Stimulated activated CD4-positive, alpha-beta T cell treated with anti-CD3 and anti-CD28 coated beads, Interleukin-1b, Interleukin-23, amount 100 ng/mL, for 24 hours (primary cell): ENCODE measurements at regions not wholly inside any gene's neighbourhood (a gene's known extent, or its start where the extent isn't known, plus 50 kb on each side); places are given as distances from the start of the nearest gene placed in this dataset.

ENCODE experiments used
- DNase-seq, 4 experiments: peaks; one replicate each; pipeline ENCODE4 v3.0.0-alpha.2; 2020; ENCODE audit warnings: low read depth in 4 of 4, low spot score in 1 of 4

DNA sequence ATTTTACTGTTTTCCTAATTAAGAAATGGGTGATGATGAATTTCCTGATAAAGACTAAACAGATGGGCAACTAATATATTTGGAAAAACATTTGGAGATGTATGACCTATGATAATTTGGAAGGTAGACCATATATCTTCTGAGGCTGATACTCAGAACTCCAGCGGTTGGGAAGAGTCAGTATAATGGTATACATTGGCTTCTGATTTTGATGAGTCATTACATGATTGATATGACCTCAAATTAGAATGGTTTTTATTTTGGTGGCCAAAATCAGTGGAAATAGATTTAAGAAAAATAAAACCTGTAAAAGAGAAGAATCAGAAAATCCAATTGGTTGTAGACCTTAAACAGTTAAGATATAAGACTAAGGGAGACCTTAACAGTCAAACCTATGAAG, 496.4 kb upstream of the ALCAM start:
- DNase-seq: no peak

DNA sequence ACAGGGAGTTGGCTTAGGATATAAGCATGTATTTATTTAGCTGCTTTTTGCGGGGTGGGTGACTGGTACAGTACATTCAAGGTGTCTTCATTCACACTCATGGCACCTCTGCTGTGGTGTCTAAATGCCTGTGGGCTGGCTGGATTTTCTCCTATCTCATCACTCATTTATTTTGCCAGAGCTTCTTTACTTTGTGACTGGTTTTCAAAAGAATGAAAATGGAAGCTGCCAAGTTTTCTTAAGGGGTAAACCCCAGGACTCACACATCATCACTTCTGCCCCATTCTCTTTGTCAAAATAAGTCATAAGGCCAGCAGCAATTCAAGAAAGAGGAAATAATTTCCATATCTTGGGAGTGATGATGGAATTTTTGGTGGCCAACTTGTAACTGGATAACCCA, 493.4 kb upstream of the ALCAM start:
- no peak for DNase-seq

DNA sequence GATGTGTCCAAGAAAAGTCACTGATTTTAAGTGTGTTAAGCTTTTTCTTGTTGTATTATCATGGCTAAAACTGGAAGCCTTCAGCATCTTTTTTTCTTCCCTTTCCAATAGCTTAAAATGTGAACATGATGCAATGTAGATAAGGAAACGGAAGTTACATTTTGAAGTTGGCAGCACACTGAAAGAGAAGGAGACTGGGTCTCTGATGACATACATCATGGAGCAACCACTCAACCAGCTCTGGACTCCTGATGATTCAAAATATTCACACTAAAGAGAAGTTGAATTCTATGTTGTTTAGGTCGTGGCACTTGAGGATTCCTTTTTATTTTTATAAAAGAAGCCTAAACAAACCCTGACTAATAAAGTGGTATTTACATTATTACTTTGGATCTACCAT, 488.3 kb upstream of the ALCAM start:
- DNase-seq: no peak

DNA sequence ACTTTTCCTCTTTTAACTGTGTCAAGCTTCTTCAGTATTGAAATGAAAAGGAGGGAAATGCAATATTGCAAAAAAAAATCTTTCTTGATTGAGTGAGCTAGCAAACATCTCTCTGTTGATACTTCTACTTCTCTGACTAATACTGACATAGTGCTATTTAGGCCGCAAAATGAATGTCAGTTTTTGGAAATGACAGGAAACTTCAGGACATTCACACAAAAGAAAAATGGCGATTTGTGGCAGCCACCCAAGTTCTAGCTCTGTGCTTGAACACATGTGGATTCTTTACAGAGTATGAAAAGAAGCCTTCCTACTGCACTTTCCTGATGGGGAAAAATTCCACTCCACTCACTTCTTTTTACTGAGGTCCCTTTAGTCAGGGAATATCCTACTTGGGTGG, 486.8 kb upstream of the ALCAM start:
- no peak for DNase-seq

DNA sequence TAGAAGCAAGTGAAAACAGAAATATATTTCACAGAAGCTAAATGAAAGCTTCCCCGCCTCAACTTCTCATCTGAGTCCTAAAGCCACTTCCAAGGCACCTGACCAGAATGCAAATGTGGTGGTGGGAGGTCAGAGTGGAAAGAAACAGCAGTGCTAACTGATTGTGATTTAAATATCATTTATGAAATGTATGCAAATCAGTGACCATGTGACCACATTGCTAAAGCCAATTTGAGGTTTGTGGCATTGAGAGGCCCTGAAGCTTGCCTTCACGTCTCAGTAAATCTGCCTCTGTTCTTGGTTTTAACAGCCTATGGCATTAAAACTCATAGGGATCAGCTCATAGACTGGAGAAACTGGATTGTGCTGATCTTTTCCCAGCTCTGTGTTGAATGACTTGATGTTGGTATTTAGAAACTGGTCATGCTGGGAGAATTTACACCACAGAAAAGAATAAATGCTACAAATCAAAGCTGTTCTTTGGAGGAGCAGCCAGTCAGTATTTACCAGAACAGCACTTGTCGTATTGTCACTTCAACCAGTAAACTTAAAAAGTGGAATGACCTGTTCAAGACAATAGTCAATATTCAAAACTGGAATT, 481.4 kb upstream of the ALCAM start:
- no peak for DNase-seq

DNA sequence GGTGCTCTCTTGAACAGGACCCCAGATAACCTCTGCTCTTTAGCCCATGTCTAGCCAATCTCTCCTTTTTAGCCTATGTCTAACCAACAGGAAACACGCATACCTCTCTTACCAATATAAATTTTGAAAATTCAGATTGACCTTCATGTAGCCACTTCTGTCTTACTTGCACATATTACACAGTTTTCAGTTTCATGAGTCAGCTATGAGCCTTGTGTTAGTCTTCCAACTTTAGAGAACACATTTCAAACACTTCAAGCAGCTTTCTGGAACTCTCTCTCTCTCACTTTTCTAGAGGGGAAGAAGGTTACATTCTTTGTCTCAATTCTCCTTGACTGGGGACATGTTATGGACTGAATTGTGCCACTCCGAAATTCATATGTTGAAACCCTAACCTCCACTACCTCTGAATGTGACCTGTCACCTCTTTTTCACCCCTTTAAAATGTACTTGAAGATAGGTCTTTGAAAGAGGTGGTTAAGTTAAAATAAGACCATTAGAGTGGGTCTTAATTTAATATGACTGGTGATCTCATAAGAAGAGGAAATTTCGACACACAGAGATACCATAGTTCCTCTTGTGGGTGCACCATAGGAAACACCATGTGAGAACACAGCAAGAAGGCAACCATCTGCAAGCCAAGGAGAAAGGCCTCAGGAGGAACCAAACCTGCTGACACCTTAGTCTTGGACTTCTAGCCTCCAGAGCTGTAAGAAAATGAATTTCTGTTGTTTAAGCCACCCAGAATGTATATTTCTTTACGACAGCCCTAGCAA, 480.3 kb upstream of the ALCAM start:
- no peak for DNase-seq

DNA sequence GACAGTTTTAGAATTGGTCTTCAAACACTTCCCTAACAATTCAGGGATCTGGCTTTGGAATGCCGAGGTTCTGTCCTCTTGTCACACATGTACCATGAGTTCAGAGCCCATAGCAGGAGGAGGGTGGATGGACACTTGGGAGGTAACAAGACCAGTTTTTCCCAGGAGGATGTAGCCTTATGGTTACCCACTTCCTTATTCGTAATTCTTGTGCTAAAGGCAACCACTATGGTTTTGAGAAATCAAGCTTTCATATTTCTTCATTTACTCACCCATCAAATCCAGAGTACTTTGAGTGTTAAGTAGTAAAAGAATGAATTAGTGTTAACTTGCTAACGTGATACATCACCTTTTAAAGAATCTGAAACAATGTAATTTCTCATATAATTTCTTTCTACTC, 479.6 kb upstream of the ALCAM start:
- no peak for DNase-seq

DNA sequence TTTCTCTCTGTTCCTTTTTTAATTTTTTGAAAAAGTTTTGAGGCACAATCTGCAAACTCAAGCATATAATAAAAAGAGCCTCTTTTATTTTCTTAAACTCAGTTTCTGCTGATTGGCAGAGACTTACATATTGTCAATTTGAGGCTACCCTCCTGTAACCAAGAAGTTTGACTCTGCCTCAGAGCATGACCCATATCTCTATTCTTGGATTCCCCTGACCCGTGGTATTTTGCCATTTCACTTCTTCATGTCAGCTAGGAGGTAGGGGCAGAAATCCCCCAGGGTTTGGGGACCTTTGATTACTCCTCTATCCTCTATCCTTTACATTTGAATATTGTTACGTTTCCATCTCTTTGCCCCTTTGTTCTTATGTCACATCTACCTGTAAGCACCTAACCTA, 479.1 kb upstream of the ALCAM start:
- no peak for DNase-seq

DNA sequence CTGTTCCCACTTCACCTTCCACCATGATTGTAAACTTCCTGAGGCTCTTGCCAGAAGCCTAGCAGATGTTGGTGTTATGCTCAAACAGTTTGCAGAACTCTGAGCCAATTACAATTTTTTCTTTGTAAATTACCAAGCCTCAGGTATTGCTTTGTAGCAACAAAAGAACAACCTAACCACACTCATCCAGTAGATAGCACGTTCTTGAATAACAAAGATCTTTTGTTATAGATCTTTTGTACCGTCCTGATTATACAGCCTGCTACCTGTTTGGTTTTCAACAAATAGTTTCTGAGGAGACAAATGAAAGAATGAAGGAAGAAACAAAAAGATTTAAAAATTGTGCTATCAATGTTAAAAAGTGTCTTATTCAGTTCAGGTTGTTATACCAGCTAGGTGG, 474.7 kb upstream of the ALCAM start:
- DNase-seq: no peak

DNA sequence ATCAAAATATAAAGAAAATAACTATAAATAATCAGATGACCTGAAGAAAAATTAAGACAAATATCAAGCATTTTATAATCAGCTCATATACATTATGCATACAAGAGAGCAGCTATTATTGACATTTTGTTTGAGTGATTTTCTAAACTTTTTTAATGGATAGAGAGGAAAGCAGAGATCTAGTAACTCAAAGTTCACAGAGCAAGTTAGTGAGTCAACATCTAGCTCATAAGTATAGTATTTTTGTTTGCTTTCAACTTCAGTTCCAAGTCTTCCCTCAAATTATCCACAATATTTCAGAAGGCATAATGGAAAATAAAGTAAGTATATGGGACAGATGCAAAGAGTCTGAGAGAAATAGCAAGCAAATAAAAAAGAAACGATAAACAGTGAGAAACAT, 470.1 kb upstream of the ALCAM start:
- no peak for DNase-seq

DNA sequence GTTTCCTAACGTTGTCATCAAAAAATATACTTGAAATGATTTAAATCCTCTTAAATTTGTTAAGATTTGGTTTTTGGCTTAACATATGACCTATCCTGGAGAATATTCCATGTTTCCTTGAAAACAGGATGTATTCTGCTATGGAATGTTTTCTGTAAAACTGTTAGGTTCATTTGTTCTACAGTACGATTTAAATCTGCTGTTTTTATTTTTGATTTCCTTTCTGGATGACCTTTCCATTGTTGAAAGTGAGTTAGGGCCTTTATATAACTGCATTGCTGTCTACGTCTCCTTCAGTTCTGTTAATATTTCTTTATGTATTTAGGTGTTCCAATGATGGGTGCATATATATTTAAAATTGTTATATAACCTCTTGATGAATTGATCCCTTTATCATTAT, 465.3 kb upstream of the ALCAM start:
- no peak for DNase-seq

DNA sequence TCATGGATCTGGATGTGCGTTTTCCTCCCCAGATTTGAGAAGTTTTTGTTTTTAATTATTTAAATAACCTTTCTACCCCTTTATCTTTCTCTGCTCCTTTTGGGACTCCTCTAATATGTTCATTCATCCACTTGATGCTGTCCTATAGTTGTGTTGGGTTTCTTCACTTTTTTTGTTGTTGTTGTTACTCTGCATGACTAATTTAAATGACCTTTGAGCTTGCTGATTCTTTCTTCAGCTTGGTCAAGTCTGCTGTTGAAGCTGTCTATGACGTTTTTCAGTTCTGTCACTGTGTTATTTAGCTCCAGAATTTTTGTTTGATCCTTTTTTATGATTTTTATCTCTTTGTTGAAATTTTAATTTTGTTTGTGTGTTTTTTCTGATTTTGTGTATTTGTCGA, 463.6 kb upstream of the ALCAM start:
- no peak for DNase-seq

DNA sequence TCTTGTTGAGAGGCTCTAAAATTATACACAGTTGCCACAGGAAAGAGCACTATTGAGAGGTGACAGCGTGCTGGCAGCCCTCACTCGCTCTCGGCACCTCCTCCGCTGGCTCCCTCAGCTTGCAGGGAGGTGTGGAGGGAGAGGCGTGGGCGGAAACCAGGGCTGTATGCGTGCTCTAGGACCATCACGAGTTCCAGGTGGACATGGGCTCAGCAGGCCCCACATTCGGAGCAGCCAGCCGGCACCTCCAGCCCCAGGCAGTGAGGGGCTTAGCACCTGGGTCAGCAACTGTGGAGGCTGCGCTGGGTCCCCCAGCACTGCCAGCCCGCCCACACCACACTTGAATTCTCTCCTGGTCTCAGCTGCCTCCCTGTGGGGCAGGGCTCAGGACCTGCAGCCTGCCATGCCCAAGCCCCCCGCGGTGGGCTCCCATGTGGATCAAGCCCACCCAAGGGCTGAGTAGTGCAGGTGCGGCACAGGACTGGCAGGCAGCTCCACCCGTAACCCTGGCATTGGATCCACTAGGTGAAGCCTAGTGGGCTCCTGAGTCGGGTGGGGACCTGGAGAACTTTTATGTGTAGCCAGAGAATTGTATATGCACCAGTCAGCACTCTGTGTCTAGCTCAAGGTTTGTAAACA, 460.6 kb upstream of the ALCAM start:
- DNase-seq: no peak

DNA sequence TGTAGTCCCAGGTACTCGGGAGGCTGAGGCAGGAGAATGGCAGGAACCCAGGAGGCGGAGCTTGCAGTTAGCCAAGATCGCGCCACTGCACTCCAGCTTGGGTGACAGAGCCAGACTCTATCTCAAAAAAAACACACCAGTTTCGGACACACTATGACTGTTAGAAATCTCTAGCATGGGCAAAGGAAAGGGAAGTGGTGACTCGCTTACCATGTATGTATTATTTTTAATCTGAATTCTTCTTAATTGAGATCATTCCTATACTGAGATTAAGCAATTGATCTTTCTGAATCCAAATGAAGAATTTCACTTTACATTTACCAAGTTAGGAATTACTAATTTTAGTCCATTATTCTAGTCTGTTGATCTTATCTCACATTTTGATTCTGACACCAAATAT, 459.2 kb upstream of the ALCAM start:
- DNase-seq: no peak

DNA sequence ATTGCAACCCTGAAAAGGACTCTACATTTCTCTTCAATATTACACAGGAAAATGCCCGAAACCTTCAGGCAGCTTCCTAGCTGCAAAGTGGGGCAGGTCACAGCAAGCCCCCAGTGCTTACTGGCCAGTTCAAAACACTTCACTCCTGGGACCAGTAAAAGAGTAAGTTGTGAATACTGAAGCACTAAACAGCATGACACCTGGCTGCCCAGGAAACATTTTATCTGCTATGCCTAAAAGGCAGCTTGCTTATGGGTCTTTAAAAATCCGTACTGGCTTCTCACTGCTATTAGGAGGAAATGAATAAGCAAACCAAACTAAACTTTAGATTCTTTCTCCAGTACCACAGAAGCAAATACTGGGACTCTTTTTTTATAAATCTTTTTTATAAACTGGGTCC, 457.9 kb upstream of the ALCAM start:
- no peak for DNase-seq

DNA sequence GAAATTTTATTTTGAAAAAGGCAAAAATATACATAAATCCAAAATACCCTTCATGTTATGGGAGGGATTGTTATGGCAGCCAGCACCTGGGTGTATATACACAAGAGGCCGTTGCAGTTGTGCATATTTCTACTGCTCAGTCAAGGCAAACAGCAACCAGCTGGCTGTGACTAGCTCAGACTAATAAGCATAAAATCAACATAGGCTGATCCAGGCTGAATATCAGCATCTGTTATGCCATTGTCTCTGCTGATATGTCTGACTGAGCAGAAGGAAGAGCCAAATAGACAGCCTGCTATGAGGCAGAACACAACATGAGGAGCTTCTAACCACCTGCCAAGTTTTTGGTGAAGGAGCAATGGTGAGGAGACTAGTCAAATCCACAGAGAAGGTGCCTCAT, 457.5 kb upstream of the ALCAM start:
- DNase-seq: no peak

DNA sequence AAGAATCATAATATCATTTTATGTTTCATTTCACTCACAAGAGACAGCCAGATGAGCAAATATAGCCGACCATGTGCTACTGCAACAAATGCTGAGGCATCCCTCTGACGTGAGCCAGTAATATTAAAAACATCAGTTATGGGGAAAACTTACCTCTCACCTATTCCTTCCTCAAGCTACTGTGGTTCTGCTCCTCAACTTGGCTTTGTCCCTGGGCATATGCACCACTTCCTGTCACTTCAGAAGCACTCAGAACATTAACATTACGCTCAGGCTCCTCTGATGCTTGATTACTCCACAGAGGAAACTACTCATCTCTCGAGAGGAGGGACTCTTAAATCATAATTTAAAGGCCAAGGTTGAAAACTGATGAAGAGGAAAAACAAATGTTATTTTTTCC, 457.0 kb upstream of the ALCAM start:
- DNase-seq: no peak

DNA sequence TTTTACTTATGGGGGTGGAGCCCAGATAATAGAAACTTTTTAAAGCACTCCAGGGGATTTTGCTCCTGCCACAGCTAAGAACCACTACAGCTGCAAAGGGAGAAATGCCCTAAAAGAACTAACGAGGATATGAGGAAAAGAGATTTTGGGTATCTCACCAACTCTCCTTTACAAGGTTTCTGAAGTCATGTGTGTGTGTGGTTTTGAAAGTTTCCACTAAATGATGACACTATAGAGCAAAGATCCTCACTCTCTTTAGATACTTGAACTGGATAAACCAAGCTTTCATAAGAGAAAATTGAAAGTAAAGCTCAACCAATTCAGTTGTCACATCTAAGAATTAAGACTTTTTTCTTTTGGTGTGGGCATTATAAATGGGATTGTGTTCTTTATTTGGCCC, 455.3 kb upstream of the ALCAM start:
- DNase-seq: no peak

DNA sequence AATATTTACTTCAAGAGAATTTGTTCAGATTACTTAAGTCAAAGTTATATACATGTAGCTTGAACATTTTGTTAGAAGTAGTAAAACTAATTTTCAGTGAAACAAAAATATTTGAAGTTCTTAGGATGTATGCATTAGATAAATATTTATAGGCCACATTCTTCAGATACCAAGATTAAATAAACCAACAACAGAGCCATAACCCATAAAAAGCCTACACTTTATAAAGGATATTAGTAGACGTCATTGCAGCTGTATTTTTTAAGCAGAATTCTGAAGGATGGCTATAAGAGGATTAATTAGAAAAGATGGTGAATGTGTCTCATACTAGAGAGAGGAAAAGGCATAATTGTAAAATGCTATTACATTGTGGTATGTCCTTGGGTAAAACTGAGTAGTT, 449.7 kb upstream of the ALCAM start:
- no peak for DNase-seq

DNA sequence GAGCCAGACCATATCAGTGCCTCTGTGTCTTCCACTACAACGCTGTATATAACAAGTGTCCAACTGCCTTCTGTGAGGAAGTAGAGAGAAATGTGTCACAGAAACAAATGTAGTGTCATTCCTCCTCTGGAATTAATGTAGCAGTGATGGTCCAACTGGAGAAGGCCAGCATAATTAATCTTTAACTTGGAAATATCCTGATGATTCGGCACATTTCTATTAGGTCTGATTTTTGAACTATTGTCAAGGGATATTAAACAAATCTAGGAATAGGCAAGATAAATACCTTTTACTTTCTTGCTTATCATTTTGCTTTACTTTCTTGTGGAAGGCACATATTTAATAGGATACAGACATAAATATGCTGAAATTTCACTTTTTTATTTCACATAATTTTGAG, 446.2 kb upstream of the ALCAM start:
- no peak for DNase-seq

DNA sequence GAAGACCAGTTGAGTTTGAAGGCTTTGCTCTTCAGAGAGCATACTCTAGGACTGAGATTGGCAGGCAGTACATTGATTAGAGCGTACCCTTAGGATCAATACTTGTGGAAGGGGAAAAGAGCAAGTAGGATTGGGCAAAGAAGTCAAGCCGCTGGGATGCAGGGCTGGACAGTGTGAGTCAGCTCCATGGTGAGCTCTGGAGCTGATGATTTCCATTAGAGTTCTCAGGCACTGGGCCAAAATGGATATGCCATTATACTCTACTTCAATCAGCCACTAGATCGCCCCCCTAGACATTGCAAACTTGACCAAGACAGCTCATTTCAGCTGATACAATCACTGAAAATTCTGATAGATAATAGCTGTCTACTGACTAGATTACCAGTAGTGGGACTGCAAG, 432.7 kb upstream of the ALCAM start:
- no peak for DNase-seq

DNA sequence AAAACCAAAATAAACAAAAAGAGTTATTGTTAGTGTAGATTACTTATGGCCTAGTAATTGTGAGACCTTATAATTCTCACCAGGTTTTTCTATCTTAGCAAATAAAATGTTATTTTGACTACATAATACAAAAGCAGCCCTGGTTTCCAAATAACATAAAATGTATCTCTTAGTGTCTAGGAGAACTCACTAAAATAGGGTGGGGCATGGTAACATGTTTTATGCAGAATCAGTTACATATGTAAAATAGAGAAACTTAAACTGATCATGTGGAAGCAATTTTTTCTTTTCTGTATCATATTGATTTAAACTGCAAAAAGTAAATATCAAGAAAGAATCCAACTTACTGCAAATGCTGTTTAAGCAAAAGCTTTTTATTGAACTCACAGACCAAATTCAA, 431.1 kb upstream of the ALCAM start:
- DNase-seq: no peak

DNA sequence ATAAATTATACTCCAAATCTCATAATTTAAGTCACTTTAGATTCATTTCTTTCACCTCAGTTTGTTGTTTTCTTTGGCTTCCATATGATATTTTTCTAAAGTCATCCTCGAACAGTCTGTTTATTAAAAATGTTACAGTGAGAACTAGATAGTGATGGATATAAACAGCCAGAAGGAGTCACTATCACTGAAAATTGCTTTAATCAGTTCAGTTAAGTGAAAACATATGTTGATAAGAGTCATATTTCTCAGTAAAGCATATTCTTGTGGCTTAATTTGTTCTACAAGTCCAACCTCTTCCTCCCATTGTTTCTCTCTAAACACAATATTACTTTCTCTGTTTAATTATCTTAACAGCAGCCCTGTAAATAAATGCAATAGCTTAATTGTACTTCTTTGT, 427.5 kb upstream of the ALCAM start:
- no peak for DNase-seq
